ENCODE measurements at regions not wholly inside any gene's neighbourhood (a gene's known extent, or its start where the extent isn't known, plus 50 kb on each side); places are given as distances from the start of the nearest gene placed in this dataset.

- TF ChIP-seq CTCF (IDR thresholded peaks at IDR 0.05) (no peak), POLR2A (IDR thresholded peaks at IDR 0.05) (no peak)
Measured at GRCh38 chr2:180463608-180464007, 456.5 kb upstream of the CWC22 start.
